Esophagus squamous epithelium (tissue), 5 donors: ENCODE measurements at regions not wholly inside any gene's neighbourhood (a gene's known extent, or its start where the extent isn't known, plus 50 kb on each side); places are given as distances from the start of the nearest gene placed in this dataset.

Experiments
- DNase-seq: peaks from one replicate; lab custom pipeline; 2025; lab: John Stamatoyannopoulos, UW
- H3K27ac ChIP-seq, 4 donors: fragments of 200-600 bp; sonication (generic); one replicate each; pipeline ENCODE4 v1.5.1; 2016 to 2019; ENCODE audit warnings: mild to moderate bottlenecking in 1 of 4
- H3K27me3 ChIP-seq, 4 donors: fragments of 200-600 bp; sonication (generic); 1 replicate in 3 of 4; 2 replicates in 1 of 4; pipeline versions ENCODE4 v1.5.1 to v1.6.0; 2017 to 2021; ENCODE audit warnings: antibody characterized with exemption in 1 of 4
- H3K36me3 ChIP-seq, 3 donors: fragments of 200-600 bp; sonication (generic); one replicate each; pipeline ENCODE4 v1.5.1; 2016 to 2019
- H3K4me1 ChIP-seq, 3 donors: fragments of 200-600 bp; sonication (generic); one replicate each; pipeline ENCODE4 v1.5.1; 2017 to 2019
- H3K4me3 ChIP-seq, 4 donors: fragments of 200-600 bp; sonication (generic); 1 replicate in 3 of 4; 2 replicates in 1 of 4; pipeline ENCODE4 v1.5.1; 2016 to 2019; ENCODE audit warnings: mild to moderate bottlenecking in 2 of 4, moderate library complexity in 1 of 4
- H3K9me3 ChIP-seq, 3 donors: fragments of 200-600 bp; sonication (generic); one replicate each; pipeline ENCODE4 v1.5.1; 2016 to 2019
- POLR2A ChIP-seq, 4 donors: fragments of 450-650 bp; IDR thresholded peaks; one replicate each; pipeline ENCODE4 v1.6.1; 2017; ENCODE audit warnings: antibody characterized with exemption in 4 of 4, mild to moderate bottlenecking in 4 of 4, moderate library complexity in 3 of 4
- WGBS, 2 donors: methylation state at CpG; one replicate each; pipeline ENCODE4 v1.1.5; 2018; 5-methylcytosine and 5-hydroxymethylcytosine counted together
- intact Hi-C: fragments of 100-400 bp; cut with DNase I; formaldehyde crosslinking; loops from one replicate; pipeline ENCODE4 v1.15.0; 2022
- TF ChIP-seq, protein P1 (sequence below), 6 experiments: fragments of 450-650 bp in 4 of 6; fragments of 200-600 bp in 2 of 6; sonication (generic) in 2 of 6; IDR thresholded peaks; one replicate each; pipeline ENCODE4 v1.5.1; 2016 to 2019; ENCODE audit warnings: antibody characterized with exemption in 6 of 6, mild to moderate bottlenecking in 4 of 6, moderate library complexity in 4 of 6
- donor health status: DM: yes; HTN: yes; CAD: no.

DNA sequence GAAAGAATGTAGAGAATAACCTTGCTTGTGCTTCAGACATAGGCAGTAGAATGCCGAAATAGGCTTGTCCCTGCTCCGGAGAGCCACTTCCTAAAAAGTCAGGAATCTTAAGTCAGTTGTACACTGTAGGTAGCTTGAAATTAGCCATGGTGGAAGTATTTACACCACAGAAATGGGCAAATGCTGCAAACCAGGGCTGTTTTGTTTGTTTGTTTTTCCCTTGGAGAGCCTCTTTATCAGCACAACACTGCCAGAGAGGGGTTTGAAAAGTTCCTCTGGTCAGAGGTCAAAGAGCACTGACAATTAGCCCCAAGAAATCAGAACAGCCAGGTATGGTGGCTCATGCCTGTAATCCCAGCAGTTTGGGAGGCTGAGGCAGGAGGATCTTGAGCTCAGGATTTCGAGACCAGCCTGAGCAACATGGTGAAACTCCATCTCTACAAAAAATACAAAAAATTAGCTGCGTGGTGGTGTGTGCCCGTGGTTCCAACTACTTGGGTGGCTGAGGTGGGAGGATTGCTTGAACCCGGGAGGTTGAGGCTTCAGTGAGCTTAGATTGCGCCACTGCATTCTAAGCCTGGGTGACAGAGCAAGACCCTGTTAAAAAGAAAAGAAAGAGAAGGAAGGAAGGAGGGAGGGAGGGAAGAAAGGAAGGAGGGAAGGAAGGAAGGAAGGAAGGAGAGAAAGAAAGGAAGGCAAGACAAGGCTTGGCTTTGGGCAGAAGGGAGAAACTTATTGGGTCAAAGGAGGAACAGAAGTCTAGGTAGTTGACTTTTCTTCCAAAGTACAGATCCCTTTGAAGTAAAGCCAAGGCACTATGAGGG, 61.0 kb upstream of the ZMYND8 start:
- TF ChIP-seq POLR2A (IDR thresholded peaks at IDR 0.05): no peak
- TF ChIP-seq, protein P1, sequence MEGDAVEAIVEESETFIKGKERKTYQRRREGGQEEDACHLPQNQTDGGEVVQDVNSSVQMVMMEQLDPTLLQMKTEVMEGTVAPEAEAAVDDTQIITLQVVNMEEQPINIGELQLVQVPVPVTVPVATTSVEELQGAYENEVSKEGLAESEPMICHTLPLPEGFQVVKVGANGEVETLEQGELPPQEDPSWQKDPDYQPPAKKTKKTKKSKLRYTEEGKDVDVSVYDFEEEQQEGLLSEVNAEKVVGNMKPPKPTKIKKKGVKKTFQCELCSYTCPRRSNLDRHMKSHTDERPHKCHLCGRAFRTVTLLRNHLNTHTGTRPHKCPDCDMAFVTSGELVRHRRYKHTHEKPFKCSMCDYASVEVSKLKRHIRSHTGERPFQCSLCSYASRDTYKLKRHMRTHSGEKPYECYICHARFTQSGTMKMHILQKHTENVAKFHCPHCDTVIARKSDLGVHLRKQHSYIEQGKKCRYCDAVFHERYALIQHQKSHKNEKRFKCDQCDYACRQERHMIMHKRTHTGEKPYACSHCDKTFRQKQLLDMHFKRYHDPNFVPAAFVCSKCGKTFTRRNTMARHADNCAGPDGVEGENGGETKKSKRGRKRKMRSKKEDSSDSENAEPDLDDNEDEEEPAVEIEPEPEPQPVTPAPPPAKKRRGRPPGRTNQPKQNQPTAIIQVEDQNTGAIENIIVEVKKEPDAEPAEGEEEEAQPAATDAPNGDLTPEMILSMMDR (IDR thresholded peaks at IDR 0.05): no peak
- Histone ChIP-seq H3K4me3 (no peak overlapping the region), H3K36me3 (no peaks in the 10 kb centered on the region), H3K27me3 (no peaks in the 10 kb centered on the region), H3K27ac (no peak overlapping the region), H3K4me1 (peaks cover 0 to 27% (median 0%) of the 10 kb centered on the region in 3 donors), H3K9me3 (no peaks in the 10 kb centered on the region)
- WGBS, 2 donors: 92 to 93% methylated on average over 7 of the region's 7 CpGs
- no peak for DNase-seq
- intact Hi-C loops: no loop called here

DNA sequence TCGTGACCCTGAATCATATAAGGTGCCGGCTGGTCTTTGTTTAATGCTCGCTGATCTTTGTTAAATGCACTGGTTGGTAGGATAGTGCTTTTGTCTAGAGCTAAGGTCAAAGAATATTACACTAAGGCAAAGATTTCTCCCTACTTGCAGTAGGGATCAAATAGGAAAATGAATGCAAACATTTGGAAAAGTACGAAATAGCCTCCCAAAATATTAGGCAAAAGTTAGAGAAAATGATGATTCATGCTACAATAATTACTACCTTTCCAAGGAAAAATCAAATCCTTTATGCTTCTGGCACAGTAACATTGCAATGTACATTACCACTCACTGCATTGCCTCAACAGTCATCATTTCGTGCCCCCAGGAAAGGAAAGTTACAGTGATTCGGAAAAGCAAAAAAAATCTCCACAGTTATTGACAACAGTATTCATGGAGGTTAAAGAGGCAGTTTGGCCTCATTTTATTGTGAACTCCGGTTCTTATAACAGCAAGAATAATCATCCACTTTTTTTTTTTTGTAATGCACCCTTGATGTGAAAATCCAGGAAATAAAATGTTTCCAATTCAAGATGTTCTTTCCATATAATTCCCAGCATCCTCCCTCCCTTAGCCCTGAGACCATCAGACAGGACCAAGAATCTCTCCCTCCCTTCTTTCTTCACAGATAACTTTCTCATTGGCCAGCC, 61.7 kb upstream of the ZMYND8 start:
- no peak overlapping the region for H3K27ac ChIP-seq
- H3K4me1 ChIP-seq: peaks cover 0 to 21% (median 0%) of the 10 kb centered on the region in 3 donors
- H3K9me3 ChIP-seq: no peaks in the 10 kb centered on the region
- no peak for DNase-seq
- no peak overlapping the region for H3K4me3 ChIP-seq
- TF ChIP-seq, protein P1 (IDR thresholded peaks at IDR 0.05): no peak
- no peak for TF ChIP-seq POLR2A (IDR thresholded peaks at IDR 0.05)
- H3K36me3 ChIP-seq: no peaks in the 10 kb centered on the region
- intact Hi-C loops: no loop called here
- H3K27me3 ChIP-seq: no peaks in the 10 kb centered on the region
- 37 to 40% methylated on average over 7 of the region's 7 CpGs for WGBS, 2 donors

DNA sequence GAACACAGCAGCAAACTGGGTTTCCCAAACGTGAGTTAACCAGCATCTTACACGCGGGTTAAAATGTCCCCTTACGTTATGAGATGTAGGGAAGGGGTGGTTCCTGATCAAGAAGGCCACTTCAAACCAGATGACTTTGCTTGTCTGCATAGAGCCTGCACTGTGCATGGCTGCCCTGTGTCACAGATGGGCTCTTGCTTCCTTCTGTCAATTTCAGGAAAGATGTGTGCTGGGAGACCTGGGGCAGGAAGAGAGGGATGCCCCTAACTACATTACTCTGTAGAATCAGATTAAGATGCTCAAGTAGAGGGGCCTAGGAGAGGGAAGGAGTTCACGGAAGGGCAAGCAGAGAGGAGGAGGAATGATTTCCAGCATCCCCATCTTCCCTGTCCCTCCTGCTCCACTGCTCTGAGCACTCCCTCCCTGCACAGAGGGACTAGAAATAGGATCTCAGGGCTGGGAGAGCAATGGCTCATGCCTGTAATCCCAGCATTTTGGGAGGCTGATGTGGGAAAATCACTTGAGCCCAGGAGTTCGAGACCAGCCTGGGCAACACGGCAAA, 63.5 kb upstream of the ZMYND8 start:
- Histone ChIP-seq H3K27me3 (no peaks in the 10 kb centered on the region), H3K27ac (no peak overlapping the region), H3K9me3 (no peaks in the 10 kb centered on the region), H3K36me3 (no peaks in the 10 kb centered on the region), H3K4me1 (peaks cover 0 to 12% (median 0%) of the 10 kb centered on the region in 3 donors), H3K4me3 (no peak overlapping the region)
- WGBS, 2 donors: 75 to 83% methylated on average over 5 to 7 of the region's 7 CpGs
- intact Hi-C loops: no loop called here
- DNase-seq: no peak
- TF ChIP-seq, protein P1 (IDR thresholded peaks at IDR 0.05): no peak
- TF ChIP-seq POLR2A (IDR thresholded peaks at IDR 0.05): no peak

DNA sequence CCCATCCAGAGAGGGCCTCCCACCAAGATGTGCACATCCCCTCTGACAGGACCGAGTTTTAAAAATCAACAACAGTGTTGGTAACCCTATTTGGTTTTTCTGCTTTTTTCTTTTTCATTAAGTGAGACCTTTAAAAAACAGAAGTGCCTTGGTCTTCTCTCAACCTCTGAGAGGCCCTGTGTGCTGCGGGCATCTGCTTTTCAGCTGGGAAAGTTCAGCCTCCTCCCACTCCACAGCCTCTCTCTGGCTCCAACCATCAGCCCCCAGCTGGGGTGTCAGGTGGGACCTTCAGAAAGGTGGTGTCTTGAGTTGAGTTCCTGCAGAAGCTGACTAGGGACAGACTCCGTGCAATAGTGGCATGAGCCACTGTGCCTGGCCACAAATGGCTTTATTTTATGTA, 64.6 kb upstream of the ZMYND8 start:
- DNase-seq: no peak
- H3K27me3 ChIP-seq: no peaks in the 10 kb centered on the region
- no peaks in the 10 kb centered on the region for H3K36me3 ChIP-seq
- H3K27ac ChIP-seq: no peak overlapping the region
- no peak overlapping the region for H3K4me3 ChIP-seq
- TF ChIP-seq, protein P1 (IDR thresholded peaks at IDR 0.05): no peak
- TF ChIP-seq POLR2A (IDR thresholded peaks at IDR 0.05): no peak
- H3K9me3 ChIP-seq: no peaks in the 10 kb centered on the region
- WGBS, 2 donors: 76 to 81% methylated on average over 2 to 3 of the region's 3 CpGs
- H3K4me1 ChIP-seq: peaks cover 0 to 10% (median 0%) of the 10 kb centered on the region in 3 donors
- intact Hi-C loops: no loop called here

DNA sequence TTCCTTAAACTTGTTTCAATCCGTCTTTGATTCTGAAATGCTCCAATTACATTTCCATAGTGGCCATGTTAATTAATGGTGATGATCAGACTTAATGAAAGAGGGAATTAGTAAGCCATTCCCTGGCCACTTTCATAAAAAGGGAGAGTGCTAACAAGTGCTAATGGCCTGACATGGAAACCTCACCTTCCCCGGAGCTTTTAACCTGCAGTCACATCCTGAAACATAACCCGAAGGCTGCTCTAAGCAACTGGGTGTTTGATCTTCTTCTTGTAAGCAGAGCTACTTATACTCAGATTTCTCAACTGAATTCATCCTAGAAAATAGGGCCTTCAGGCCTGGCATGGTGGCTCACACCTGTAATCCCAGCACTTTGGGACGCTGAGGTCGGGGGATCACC, 67.1 kb upstream of the ZMYND8 start:
- no peak for DNase-seq
- Histone ChIP-seq H3K36me3 (no peaks in the 10 kb centered on the region), H3K4me1 (peaks cover 0 to under 1% (median 0%) of the 10 kb centered on the region in 3 donors), H3K9me3 (peaks cover 0 to 20% (median 16%) of the 10 kb centered on the region in 3 donors), H3K4me3 (no peak overlapping the region), H3K27me3 (no peaks in the 10 kb centered on the region), H3K27ac (no peak overlapping the region)
- TF ChIP-seq, protein P1 (IDR thresholded peaks at IDR 0.05): no peak
- no peak for TF ChIP-seq POLR2A (IDR thresholded peaks at IDR 0.05)
- intact Hi-C loops: no loop called here
- 85 to 88% methylated on average over 5 of the region's 5 CpGs for WGBS, 2 donors
